GM12864 (cell line): ENCODE measurements at regions not wholly inside any gene's neighbourhood (a gene's known extent, or its start where the extent isn't known, plus 50 kb on each side); places are given as distances from the start of the nearest gene placed in this dataset.

Source experiments
- DNase-seq: peaks from one replicate; pipeline ENCODE4 v3.0.0-alpha.2; 2011; ENCODE audit warnings: low read depth
- H3K4me3 ChIP-seq: 2 replicates; pipeline ENCODE4 v1.5.1; 2011; ENCODE audit warnings: mild to moderate bottlenecking, low read depth, low read length, control low read depth
- TF ChIP-seq, protein P1 (sequence below): IDR thresholded peaks from 2 replicates; pipeline ENCODE4 v1.5.1; 2011; ENCODE audit warnings: low read depth, mild to moderate bottlenecking, moderate library complexity, low read length, control low read depth, inconsistent platforms; ENCODE audit errors: missing control alignments

DNA sequence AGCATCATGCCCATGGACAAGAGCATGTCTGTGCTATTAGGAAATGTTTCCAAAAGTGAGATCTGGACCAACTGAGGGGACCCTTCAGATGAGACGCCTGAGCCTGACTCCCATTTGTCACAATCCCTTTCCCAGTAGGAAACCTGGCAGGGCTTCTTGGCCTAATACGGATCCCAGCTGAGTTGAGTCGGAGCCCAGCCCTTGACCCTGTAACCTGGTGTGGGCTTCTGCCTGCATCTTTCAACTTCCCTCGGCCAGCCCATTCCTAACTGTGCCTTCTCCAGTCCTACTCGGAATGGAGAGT lies 148.3 kb downstream of the IRX2 start:
- TF ChIP-seq, protein P1, sequence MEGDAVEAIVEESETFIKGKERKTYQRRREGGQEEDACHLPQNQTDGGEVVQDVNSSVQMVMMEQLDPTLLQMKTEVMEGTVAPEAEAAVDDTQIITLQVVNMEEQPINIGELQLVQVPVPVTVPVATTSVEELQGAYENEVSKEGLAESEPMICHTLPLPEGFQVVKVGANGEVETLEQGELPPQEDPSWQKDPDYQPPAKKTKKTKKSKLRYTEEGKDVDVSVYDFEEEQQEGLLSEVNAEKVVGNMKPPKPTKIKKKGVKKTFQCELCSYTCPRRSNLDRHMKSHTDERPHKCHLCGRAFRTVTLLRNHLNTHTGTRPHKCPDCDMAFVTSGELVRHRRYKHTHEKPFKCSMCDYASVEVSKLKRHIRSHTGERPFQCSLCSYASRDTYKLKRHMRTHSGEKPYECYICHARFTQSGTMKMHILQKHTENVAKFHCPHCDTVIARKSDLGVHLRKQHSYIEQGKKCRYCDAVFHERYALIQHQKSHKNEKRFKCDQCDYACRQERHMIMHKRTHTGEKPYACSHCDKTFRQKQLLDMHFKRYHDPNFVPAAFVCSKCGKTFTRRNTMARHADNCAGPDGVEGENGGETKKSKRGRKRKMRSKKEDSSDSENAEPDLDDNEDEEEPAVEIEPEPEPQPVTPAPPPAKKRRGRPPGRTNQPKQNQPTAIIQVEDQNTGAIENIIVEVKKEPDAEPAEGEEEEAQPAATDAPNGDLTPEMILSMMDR, result no peak
- no peak for DNase-seq
- no peak overlapping the region for H3K4me3 ChIP-seq

DNA sequence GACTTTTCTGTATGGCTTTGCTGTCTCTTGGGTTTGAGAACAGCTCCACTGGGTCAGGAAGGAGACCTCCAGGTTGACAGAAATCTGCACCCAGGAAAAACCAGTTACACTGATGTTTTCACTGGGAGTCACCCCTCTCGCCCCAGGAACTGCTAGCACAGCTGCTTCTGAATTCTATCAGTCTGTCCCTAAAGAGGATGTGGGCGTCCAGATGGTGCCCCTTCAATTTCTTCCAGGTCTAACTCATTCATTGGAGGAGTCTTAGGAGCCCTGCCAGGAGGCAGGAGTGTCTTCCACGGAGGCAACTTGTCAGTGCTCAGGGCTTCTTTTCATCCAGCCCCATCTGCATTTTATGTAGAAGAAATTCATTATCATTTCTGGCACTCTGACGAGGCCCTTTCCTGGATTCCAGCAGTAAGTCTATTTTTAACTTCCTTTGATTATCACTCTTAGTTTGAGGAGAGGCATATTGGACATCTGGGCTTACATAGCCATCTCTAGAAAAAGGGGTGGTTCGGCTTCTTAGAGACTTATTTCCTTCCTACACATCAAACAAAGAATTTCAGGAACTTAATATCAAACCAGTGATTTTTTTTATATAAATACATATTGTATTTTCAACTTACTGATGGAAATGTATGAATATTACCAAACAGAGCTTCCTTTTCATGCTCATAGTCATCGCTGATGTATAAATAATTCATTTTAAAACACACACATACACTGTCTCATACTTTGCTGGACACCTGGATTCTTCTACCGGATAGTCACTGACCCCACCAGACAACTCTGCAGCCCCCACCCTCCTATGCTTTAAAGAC lies 148.8 kb downstream of the IRX2 start:
- H3K4me3 ChIP-seq, result no peak overlapping the region
- DNase-seq, result no peak
- TF ChIP-seq, protein P1, result no peak

DNA sequence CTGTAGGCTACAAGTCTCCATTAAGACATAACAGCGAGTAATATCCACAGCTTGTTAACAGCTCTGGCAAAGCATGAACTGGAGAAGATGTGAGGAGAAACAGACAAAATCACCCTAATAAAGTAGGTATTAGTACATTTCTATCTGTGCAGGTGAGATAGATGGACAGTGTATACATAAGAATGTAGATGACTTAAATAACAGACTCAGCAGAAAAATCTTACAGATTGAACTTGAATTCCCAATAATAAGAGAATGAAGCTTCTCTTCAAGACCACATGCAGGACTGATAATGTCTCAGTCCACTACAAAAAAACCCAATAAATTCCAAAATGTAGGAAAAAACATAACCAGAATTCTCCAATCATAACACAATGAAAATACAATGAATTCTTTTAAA lies 153.0 kb downstream of the IRX2 start:
- TF ChIP-seq, protein P1, result no peak
- no peak overlapping the region for H3K4me3 ChIP-seq
- DNase-seq, result no peak

DNA sequence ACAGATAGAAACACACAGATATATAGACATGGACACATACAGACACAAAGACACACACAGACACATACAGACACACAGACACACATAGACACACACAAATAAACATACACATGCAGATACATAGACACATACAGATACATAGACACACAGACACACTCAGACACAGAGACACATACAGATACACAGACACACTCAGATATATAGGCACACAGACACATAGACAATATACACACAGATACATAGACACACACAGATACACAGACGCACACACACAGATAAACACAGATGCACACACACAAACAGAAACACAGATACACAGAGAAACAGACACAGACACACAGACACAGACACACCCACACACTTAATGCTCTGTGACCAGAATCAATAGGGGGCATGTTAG lies 156.8 kb downstream of the IRX2 start:
- H3K4me3 ChIP-seq, result no peak overlapping the region
- TF ChIP-seq, protein P1, result no peak
- DNase-seq, result no peak

DNA sequence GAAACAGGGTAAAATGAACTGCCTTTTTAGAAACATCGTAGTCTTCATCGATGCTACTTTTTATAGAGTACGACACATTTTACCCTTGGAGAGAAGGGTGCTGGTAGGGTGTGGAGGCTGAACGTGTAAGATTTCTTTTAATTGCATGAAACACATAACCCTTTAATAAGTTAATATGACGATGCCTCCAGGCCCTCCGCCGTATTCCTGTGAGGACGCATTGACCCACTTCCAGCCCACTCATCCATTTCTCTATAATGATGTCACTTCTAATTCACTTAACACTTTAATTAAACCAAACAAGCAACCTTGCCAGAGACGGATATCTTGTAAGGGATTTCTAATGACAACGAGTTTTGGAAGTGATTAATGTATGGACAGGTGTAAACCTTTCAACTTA lies 158.7 kb downstream of the IRX2 start:
- TF ChIP-seq, protein P1, result no peak
- DNase-seq, result no peak

DNA sequence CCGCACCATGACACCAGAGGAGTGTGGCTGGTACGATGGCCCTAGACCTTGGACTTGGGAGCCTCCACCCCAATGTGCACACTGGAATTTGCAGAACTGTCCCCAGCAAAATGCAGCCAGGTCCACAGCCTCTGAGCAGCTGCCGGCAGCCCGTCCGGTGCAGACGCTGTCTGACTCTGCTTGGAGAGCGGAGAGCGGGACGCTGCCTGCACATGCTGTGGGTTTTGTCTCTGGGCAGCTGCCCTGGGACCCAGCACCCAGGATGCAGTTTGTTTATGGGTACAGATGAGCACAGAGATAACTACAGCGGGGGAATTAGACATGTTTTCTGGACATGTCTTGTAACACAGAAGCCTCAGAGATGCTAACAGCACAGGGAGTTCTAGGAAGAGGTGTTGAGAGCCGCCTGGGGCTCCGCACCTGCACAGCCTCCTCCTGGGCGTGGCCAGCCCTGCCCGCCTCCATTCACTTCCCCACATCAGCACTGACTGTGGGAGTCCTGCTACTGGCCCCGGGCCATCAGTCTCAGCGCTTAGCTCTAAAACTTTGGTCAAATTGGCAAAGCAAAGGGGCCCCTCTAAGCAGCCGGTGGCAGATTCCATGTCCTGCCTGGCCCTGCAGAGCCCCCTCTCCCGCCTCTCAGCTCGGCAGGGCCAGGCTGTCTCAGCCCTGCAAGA lies 159.6 kb downstream of the IRX2 start:
- DNase-seq, result no peak
- H3K4me3 ChIP-seq, result no peak overlapping the region
- TF ChIP-seq, protein P1, result no peak

More for the DNA sequence above, 158.7 kb downstream of the IRX2 start:
- H3K4me3 ChIP-seq, result no peak overlapping the region
